HG02623 (cell line): ENCODE measurements at regions not wholly inside any gene's neighbourhood (a gene's known extent, or its start where the extent isn't known, plus 50 kb on each side); places are given as distances from the start of the nearest gene placed in this dataset.
"Not testable (repeated sequence)": the region's sequence is repeated elsewhere in the genome, so short reads cannot be mapped to it uniquely, and the experiment has no call there.

ENCODE experiments used
- ATAC-seq: cut with Tn5 transposase; IDR thresholded peaks from one replicate; pipeline ENCODE4 v1.9.1; 2021; ENCODE audit warnings: moderate library complexity; ENCODE audit not compliant: unreplicated experiment

- peak; percentile 57 for ATAC-seq
Measured at GRCh38 chr6:82419132-82419581, 55.5 kb downstream of the TPBG start.

GRCh38 chr6:82419859-82420258, 56.2 kb downstream of the TPBG start:
- no peak for ATAC-seq

- ATAC-seq = no peak
Measured at GRCh38 chr6:82430611-82431010, 67.0 kb downstream of the TPBG start.

GRCh38 chr6:82436740-82437139, 73.1 kb downstream of the TPBG start:
- no peak for ATAC-seq

- ATAC-seq = no peak
Measured at GRCh38 chr6:82437701-82438100, 74.1 kb downstream of the TPBG start.

- no peak for ATAC-seq
Measured at GRCh38 chr6:82441047-82441855, 77.6 kb downstream of the TPBG start.

- no peak for ATAC-seq
Measured at GRCh38 chr6:82442061-82442719, 78.6 kb downstream of the TPBG start.

- ATAC-seq = no peak
Measured at GRCh38 chr6:82458147-82458546, 94.5 kb downstream of the TPBG start.

GRCh38 chr6:82458705-82459104, 95.1 kb downstream of the TPBG start:
- ATAC-seq = no peak

- no peak for ATAC-seq
Measured at GRCh38 chr6:82461536-82461935, 97.9 kb downstream of the TPBG start.

- no peak for ATAC-seq
Measured at GRCh38 chr6:82467338-82467737, 103.7 kb downstream of the TPBG start.

GRCh38 chr6:82470123-82470522, 106.5 kb downstream of the TPBG start:
- ATAC-seq = not testable (repeated sequence)

- not testable (repeated sequence) for ATAC-seq
Measured at GRCh38 chr6:82475106-82475505, 111.5 kb downstream of the TPBG start.

- ATAC-seq = no peak
Measured at GRCh38 chr6:82484001-82484400, 120.4 kb downstream of the TPBG start.

- ATAC-seq = no peak
Measured at GRCh38 chr6:82484737-82485626, 121.4 kb downstream of the TPBG start.

GRCh38 chr6:82487895-82488294, 124.3 kb downstream of the TPBG start:
- no peak for ATAC-seq

GRCh38 chr6:82488403-82488802, 124.8 kb downstream of the TPBG start:
- ATAC-seq = no peak

- ATAC-seq = no peak
Measured at GRCh38 chr6:82492134-82492533, 128.5 kb downstream of the TPBG start.

GRCh38 chr6:82493467-82493866, 129.8 kb downstream of the TPBG start:
- ATAC-seq = no peak

- ATAC-seq = no peak
Measured at GRCh38 chr6:82494367-82494766, 130.8 kb downstream of the TPBG start.

GRCh38 chr6:82501901-82502300, 138.3 kb downstream of the TPBG start:
- not testable (repeated sequence) for ATAC-seq
